Neural cell (in vitro differentiated cells): ENCODE measurements at regions not wholly inside any gene's neighbourhood (a gene's known extent, or its start where the extent isn't known, plus 50 kb on each side); places are given as distances from the start of the nearest gene placed in this dataset.

ENCODE experiments used
- EP300 ChIP-seq: fragments of 450-650 bp; conservative IDR thresholded peaks from 2 replicates; pipeline ENCODE4 v1.6.1; 2014; ENCODE audit warnings: antibody characterized with exemption, mild to moderate bottlenecking, moderate library complexity; ENCODE audit not compliant: poor library complexity, severe bottlenecking
- EZH2 ChIP-seq: fragments of 200-600, 300-800 bp; shearing (Covaris generic), sonication (generic); IDR thresholded peaks from 2 replicates; pipeline ENCODE4 v1.6.1; 2014; ENCODE audit warnings: antibody characterized with exemption, low read length, borderline replicate concordance, mild to moderate bottlenecking; ENCODE audit not compliant: insufficient read depth, poor library complexity, severe bottlenecking
- MXI1 ChIP-seq: fragments of 450-650 bp; conservative IDR thresholded peaks from 2 replicates; pipeline ENCODE4 v1.6.1; 2014; ENCODE audit warnings: antibody characterized with exemption, mild to moderate bottlenecking; ENCODE audit not compliant: poor library complexity, severe bottlenecking
- POLR2AphosphoS5 ChIP-seq: IDR thresholded peaks from 2 replicates; pipeline ENCODE4 v1.6.1; 2012
- TAF1 ChIP-seq: IDR thresholded peaks from 2 replicates; pipeline ENCODE4 v1.6.1; 2012; ENCODE audit warnings: low read depth
- TF ChIP-seq, protein P1 (sequence below): fragments of 450-650 bp; IDR thresholded peaks from 2 replicates; pipeline ENCODE4 v1.5.1; 2014; ENCODE audit warnings: antibody characterized with exemption, mild to moderate bottlenecking, moderate library complexity; ENCODE audit not compliant: poor library complexity, severe bottlenecking
- TF ChIP-seq, protein P2 (sequence below): IDR thresholded peaks from 2 replicates; pipeline ENCODE4 v1.6.1; 2012; ENCODE audit warnings: borderline replicate concordance

DNA sequence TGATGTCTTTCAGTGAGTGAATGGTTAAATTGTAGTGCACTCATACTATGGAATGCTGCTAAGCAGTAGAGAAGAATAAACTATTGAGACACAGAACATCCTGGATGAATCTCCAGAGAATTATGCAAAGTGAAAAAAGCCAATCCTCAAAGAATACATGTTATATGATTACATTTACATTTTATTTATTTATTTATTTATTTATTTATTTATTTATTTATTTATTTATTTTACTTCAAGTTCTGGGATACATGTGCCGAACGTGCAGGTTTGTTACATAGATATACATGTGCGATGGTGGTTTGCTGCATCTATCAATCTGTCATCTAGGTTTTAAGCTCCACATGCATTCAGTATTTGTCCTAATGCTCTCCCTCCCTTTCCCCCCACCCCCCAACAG, 175.8 kb upstream of the VGLL2 start:
- TF ChIP-seq, protein P1, sequence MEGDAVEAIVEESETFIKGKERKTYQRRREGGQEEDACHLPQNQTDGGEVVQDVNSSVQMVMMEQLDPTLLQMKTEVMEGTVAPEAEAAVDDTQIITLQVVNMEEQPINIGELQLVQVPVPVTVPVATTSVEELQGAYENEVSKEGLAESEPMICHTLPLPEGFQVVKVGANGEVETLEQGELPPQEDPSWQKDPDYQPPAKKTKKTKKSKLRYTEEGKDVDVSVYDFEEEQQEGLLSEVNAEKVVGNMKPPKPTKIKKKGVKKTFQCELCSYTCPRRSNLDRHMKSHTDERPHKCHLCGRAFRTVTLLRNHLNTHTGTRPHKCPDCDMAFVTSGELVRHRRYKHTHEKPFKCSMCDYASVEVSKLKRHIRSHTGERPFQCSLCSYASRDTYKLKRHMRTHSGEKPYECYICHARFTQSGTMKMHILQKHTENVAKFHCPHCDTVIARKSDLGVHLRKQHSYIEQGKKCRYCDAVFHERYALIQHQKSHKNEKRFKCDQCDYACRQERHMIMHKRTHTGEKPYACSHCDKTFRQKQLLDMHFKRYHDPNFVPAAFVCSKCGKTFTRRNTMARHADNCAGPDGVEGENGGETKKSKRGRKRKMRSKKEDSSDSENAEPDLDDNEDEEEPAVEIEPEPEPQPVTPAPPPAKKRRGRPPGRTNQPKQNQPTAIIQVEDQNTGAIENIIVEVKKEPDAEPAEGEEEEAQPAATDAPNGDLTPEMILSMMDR: no peak
- TF ChIP-seq EP300: no peak
- TF ChIP-seq POLR2AphosphoS5: no peak
- no peak for TF ChIP-seq TAF1
- TF ChIP-seq, protein P2, sequence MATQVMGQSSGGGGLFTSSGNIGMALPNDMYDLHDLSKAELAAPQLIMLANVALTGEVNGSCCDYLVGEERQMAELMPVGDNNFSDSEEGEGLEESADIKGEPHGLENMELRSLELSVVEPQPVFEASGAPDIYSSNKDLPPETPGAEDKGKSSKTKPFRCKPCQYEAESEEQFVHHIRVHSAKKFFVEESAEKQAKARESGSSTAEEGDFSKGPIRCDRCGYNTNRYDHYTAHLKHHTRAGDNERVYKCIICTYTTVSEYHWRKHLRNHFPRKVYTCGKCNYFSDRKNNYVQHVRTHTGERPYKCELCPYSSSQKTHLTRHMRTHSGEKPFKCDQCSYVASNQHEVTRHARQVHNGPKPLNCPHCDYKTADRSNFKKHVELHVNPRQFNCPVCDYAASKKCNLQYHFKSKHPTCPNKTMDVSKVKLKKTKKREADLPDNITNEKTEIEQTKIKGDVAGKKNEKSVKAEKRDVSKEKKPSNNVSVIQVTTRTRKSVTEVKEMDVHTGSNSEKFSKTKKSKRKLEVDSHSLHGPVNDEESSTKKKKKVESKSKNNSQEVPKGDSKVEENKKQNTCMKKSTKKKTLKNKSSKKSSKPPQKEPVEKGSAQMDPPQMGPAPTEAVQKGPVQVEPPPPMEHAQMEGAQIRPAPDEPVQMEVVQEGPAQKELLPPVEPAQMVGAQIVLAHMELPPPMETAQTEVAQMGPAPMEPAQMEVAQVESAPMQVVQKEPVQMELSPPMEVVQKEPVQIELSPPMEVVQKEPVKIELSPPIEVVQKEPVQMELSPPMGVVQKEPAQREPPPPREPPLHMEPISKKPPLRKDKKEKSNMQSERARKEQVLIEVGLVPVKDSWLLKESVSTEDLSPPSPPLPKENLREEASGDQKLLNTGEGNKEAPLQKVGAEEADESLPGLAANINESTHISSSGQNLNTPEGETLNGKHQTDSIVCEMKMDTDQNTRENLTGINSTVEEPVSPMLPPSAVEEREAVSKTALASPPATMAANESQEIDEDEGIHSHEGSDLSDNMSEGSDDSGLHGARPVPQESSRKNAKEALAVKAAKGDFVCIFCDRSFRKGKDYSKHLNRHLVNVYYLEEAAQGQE: no peak
- no peak for TF ChIP-seq MXI1
- TF ChIP-seq EZH2: no peak
